ENCODE measurements at regions not wholly inside any gene's neighbourhood (a gene's known extent, or its start where the extent isn't known, plus 50 kb on each side); places are given as distances from the start of the nearest gene placed in this dataset.

GRCh38 chr5:125323613-125324012 is 577.2 kb upstream of the ZNF608 start:
- DNase-seq (ENCODE audit: low spot score) = no peak

GRCh38 chr5:125325488-125326149 is 579.2 kb upstream of the ZNF608 start:
- DNase-seq (ENCODE audit: low spot score) = no peak

GRCh38 chr5:125326150-125326510 is 579.7 kb upstream of the ZNF608 start:
- peak; percentile 89 for DNase-seq (ENCODE audit: low spot score)

GRCh38 chr5:125327676-125328075 is 581.2 kb upstream of the ZNF608 start:
- DNase-seq (ENCODE audit: low spot score) = no peak

GRCh38 chr5:125331987-125332598 is 585.7 kb upstream of the ZNF608 start:
- no peak for DNase-seq (ENCODE audit: low spot score)

GRCh38 chr5:125333416-125333815 is 587.0 kb upstream of the ZNF608 start:
- no peak for DNase-seq (ENCODE audit: low spot score)

- no peak for DNase-seq (ENCODE audit: low spot score)
Measured at GRCh38 chr5:125336401-125336800, 590.0 kb upstream of the ZNF608 start.

DNA sequence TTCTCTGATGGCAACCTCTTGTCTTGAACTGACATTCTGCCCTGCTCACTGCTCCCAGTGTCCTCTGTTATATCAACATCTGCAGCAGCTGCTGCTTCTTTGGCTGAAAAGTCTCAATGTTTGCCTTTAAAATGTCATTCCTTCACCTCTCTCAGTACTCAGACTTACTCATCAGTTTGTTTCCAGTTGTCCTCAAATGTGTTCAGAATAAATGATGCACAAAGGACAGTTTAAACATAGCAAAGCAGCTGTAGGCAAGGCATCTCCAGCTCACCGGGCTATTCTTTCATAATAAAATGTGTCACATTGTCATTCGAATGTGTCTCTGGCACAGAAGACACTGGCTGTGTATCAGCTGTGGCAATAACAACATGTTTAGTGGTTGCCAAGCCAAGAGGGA is 590.9 kb upstream of the ZNF608 start:
- DNase-seq (ENCODE audit: low spot score) = no peak

DNA sequence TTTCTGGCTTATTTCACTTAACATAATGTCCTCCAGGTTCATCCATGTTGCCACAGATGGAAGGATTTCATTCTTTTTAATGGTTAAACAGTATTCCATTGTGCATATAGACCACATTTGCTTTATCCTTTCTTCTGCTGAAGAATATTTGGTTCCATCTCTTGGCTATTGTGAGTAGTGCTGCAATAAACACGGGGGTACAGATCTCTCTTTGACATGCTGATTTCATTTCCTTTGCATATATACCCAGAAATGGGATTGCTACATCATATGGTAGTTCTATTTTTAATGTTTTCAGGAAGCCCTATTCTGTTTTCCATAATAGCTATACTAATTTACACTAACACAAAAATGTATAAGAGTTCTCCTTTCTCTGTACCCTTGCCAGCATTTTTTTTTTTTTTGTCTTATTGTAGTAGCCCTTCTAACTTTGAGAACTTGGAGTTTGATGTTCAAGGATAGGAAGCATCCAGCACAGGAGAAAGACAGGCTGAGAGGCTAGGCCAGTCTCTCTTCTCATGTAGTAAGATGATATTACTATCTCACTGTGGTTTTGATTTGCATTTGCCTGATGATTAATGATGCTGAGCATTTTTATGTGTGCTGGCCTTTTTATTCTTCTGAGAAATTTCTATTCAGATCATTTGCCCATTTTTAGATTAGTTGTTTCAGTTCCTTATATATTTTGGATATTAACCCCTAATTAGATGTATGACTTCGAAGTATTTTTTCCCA is 592.2 kb upstream of the ZNF608 start:
- no peak for DNase-seq (ENCODE audit: low spot score)

DNA sequence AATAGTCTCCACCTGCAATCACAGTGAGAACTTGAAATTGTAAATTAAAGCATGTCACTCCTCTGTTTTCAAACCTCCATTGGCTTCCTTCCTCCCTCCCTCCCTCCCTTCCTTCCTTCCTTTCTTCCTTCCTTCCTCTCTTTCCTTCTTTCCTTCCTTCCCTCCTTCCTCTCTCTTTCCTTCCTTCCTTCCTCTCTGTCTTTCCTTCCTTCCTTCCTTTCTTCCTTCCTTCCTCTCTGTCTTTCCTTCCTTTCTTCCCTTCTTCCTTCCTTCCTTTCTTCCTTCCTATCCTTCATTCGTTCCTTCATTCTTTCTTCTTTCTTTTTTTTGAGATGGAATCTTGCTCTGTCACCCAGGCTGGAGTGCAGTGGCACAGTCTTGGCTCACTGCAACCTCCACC is 595.0 kb upstream of the ZNF608 start:
- DNase-seq (ENCODE audit: low spot score) = no peak

- peak; percentile 72 for DNase-seq (ENCODE audit: low spot score)
Measured at GRCh38 chr5:125343015-125343414, 596.6 kb upstream of the ZNF608 start.

DNA sequence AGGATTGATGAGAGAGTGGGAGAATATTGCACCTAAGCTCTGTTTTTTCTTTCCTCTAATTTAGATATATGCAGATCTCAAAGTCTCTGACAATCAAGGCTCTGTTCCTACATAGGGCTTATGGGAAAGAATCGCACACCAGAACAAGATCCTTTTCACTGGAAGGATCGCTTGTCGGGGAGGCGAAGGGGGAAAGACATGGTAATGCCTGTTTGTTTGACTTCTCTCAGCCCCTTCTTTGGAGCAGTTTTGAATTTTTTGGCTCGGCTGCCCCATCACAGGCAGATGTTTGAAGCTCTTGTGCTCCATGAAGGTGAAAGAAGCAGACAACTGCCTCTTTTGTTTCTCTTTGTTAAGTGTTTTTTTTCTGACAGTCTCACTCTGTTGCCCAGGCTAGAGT is 599.9 kb upstream of the ZNF608 start:
- no peak for DNase-seq (ENCODE audit: low spot score)

GRCh38 chr5:125348221-125348692 is 601.8 kb upstream of the ZNF608 start:
- DNase-seq (ENCODE audit: low spot score) = no peak

- peak; percentile 44 for DNase-seq (ENCODE audit: low spot score)
Measured at GRCh38 chr5:125348936-125349831, 602.7 kb upstream of the ZNF608 start.

DNA sequence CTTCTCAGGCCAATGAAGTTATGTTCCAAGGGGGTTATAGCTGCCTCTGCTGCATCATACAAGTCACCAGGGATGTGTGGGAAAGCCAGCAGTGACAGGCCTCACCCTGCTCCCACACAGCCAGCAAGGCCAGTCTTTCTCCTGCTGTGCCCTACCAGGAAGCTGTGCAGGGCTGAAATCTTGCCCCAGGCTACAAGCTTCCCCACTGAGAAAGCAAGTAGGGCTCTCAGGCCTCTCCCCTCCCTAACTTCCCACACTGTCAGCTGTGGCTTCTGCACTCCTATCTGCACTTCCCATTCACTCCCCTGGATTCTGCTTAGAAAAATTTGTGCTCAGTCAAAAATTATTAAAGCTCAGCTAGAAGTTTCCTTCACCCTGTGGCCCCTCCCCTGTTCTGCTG is 611.2 kb upstream of the ZNF608 start:
- DNase-seq (ENCODE audit: low spot score) = no peak

GRCh38 chr5:125365747-125366146 is 619.3 kb upstream of the ZNF608 start:
- DNase-seq (ENCODE audit: low spot score) = no peak

- no peak for DNase-seq (ENCODE audit: low spot score)
Measured at GRCh38 chr5:125367702-125368101, 621.3 kb upstream of the ZNF608 start.

GRCh38 chr5:125370461-125371205 is 624.2 kb upstream of the ZNF608 start:
- DNase-seq (ENCODE audit: low spot score) = no peak

DNA sequence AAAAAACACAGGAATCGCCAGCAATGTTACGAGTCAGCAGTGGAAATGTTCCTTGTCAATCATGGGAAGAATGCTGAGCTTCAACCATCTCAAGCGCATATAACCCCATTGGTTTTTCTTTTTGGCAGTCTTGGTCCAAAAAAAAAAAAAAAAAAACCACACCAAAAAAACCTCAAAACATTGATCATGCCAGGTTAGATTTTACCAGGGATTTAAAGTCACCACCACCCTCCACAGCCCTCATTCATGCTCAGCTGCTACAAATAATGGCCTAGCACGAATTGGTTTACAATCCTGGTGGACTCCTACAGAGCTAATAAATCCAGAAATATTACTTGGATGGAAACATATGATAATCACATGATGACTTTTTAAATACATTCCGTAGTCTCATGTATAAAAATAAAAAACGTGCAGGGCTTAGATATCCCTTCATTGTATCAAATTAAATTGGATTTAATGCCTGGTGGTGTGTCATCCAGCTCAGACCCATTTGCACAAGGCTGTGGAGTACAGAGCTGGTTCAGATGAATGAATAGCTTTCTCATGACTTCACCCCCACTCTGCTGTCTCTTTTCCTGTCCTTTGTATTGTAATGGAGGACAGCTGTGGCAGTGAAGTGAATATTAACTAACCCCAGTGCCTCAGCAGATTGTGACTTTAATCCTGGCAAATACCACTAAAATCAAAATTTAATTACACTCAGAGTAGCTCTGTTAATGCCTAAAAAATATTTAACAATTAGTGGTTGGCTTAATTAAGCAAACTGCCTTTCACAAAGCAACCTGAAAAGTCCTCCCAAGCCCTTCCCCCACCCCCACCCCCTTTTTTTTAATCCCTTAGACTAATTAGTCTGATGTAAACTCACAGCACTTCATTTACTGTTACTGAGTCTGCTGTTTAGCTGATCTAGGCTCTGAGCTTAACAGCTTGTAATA is 626.5 kb upstream of the ZNF608 start:
- DNase-seq (ENCODE audit: low spot score) = no peak

DNA sequence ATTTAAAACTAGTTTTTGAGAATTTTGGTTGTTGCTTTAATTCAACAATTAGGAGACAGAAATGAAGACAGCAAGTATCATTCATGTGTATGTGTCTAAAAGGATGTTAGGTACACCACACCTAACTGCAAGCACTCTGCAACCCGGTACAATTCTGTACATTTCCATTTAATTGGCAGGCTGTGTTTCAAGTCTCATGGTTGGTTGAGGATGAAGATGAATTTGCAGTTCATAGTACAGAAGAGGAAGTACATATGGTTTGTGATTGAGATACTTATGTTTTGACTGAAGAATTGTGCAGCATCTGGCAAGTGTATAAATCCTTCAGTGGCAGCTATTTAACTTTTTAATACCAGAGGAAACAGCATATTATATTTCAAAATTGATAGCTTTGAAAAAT is 628.7 kb upstream of the ZNF608 start:
- no peak for DNase-seq (ENCODE audit: low spot score)

Data from umbilical cord (tissue), 1 donor.